ENCODE measurements at regions not wholly inside any gene's neighbourhood (a gene's known extent, or its start where the extent isn't known, plus 50 kb on each side); places are given as distances from the start of the nearest gene placed in this dataset.

- no peak for DNase-seq (ENCODE audit: low read depth)
Measured at GRCh38 chr4:36719425-36719824, 438.0 kb downstream of the DTHD1 start.

DNA sequence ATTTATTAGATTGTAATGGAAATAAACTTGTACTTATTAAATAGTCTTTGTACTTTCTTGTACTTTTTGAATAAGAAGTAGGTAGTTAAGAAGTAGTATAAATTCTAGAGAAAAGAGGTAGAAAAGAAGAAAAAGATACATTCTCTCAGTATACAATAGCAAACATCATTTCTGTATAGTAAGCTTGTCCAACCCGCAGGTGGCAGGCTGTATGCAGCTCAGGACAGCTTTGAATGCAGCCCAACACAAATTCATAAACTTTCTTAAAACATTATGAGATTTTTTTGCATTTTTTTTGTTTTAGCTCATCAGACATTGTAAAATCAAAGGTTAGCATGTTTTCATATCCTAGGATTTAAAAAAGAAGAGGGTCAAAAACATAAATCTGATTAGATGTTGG lies 441.6 kb downstream of the DTHD1 start:
- DNase-seq (ENCODE audit: low read depth), result no peak

- no peak for DNase-seq (ENCODE audit: low read depth)
Measured at GRCh38 chr4:36734334-36734733, 452.9 kb downstream of the DTHD1 start.

DNA sequence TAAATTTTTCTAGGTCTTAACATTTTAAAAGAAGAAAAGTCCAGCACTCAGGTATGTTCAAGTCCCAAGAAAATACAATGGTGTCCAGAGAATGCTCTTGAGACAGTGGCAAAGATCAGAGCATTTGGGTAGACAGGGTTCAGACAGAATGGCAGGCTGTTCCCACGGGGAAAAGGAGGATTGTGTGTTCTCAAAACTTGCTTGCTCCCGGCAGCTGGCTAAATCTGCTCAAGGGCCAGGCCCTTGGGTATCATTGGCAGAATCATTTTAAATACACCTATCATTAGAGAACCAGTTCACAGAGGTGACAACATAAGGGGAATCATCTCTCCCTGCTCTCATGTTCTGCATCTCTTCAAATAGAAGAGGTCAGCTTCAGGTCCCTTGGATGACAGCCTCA lies 456.3 kb downstream of the DTHD1 start:
- DNase-seq (ENCODE audit: low read depth), result no peak

DNA sequence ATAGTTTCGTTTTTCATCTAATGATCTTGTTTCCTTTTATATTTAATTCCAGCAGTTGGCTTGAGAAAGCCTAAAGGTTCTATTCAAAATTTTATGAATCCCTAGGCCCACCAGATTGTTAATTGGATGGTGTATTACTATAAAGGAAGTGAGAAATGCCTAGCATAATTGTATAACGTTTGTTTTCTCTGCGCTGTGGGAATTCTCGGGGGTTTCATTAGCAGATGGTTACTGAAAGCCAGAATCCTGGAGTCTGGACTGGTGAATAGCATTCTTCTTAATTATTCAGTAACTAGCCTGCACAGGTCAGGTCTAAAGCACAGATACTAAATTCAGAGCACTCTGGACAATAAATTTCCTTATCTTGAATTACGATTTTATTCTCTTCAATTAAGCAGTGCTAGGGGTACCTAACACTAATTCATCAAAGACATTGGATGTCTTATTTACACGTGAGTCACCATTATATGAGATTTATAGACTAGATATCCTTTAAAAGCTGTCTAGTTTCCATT lies 459.4 kb downstream of the DTHD1 start:
- no peak for DNase-seq (ENCODE audit: low read depth)

DNA sequence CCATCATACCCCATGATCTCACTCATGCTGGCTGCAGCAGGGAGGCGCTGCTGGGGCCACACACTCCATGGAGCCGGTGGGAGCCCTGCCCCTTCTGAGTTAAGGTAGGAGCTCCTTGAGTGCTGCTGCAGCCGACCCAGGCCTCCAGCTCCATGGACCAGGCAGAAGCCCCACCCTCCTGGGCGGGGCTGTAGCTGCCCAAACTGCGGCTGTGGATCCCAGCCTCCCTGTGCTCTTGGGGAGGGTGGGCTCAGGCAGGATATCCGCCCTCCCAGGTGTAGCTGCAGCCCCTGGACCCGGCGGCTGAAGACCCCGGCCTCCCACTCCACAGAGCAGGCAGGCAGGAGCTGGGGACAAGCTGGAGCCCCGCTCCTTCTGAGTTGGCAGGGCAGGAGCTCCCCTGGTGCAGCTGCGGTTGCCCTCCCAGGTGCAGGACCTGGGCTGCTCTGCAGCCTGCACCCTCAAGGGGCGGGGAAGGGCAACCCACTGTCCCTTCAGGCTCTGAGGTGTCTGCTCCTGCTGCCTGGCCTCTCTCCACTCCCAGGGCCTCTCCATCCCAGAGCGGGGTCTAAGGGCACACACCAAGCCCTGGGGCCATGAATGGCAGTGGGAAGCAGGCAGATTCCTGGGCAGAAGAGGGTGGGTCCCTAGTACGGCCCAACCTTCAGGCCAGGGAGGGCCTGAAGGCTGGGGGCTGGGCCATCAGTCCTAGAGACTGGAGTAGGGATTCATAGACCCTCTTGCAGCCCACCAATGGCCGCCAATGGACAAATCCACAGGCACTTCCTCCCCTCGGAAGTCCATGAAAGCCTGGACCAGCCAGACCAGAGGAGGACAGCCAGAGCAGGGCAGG lies 466.1 kb downstream of the DTHD1 start:
- no peak for DNase-seq (ENCODE audit: low read depth)

GRCh38 chr4:36753048-36753447 lies 471.6 kb downstream of the DTHD1 start:
- DNase-seq (ENCODE audit: low read depth), result no peak

DNA sequence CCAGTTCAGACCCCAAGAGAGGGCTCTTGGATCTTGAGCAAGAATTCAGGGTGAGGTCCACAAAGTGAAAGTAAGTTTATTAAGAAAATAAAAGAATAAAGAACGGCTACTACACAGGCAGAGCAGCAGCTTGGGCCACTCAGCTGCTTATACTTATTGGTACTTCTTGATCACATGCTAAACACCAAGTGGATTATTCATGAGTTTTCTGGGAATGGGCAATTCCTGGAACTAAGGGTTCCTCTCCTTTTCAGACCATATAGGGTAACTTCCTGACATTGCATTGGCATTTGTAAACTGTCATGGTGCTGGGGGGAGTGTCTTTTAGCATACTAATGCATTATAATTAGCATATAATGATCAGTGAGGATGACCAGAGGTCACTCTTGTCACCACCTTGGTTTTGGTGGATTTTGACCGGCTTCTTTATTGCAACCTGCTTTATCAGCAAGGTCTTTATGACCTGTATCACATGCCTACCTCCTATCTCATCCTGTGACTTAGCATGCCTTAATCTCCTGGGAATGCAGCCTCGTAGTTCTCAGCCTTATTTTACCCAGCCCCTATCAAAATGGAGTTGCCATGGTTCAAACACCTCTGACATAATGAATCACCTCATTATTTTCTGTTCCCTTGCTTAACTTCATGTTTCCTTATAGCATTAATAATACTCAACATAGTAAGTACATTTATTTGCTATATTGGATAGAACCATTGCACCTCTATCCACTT lies 476.3 kb downstream of the DTHD1 start:
- DNase-seq (ENCODE audit: low read depth), result peak; percentile 1

- DNase-seq (ENCODE audit: low read depth), result peak; percentile 1
Measured at GRCh38 chr4:36758312-36759178, 477.1 kb downstream of the DTHD1 start.

GRCh38 chr4:36761607-36762006 lies 480.2 kb downstream of the DTHD1 start:
- DNase-seq (ENCODE audit: low read depth), result no peak

- DNase-seq (ENCODE audit: low read depth), result no peak
Measured at GRCh38 chr4:36763814-36764213, 480.7 kb upstream of the NWD2 start.

- no peak for DNase-seq (ENCODE audit: low read depth)
Measured at GRCh38 chr4:36767596-36767995, 476.9 kb upstream of the NWD2 start.

GRCh38 chr4:36771411-36772153 lies 473.0 kb upstream of the NWD2 start:
- DNase-seq (ENCODE audit: low read depth), result no peak

GRCh38 chr4:36772154-36772516 lies 472.4 kb upstream of the NWD2 start:
- no peak for DNase-seq (ENCODE audit: low read depth)

GRCh38 chr4:36773467-36773866 lies 471.1 kb upstream of the NWD2 start:
- no peak for DNase-seq (ENCODE audit: low read depth)

- DNase-seq (ENCODE audit: low read depth), result no peak
Measured at GRCh38 chr4:36775544-36775943, 469.0 kb upstream of the NWD2 start.

DNA sequence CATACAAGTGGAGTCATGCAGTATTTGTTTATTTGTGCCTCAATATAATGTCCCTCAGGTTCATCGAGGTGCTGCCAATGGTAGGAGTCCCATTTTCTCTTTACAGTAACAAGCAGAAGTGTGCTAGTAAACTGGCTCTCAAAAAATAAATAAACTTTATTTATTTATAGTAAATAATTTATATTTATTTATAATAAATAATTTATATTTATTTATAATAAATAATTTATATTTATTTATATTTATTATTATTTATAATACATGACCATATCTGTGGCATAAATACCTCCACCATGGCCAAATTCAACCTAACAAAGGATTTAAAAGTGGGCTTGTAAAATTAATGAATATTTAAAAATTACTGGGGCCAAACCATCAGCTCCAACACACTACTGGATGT lies 464.9 kb upstream of the NWD2 start:
- DNase-seq (ENCODE audit: low read depth), result no peak

- DNase-seq (ENCODE audit: low read depth), result no peak
Measured at GRCh38 chr4:36785973-36786372, 458.6 kb upstream of the NWD2 start.

DNA sequence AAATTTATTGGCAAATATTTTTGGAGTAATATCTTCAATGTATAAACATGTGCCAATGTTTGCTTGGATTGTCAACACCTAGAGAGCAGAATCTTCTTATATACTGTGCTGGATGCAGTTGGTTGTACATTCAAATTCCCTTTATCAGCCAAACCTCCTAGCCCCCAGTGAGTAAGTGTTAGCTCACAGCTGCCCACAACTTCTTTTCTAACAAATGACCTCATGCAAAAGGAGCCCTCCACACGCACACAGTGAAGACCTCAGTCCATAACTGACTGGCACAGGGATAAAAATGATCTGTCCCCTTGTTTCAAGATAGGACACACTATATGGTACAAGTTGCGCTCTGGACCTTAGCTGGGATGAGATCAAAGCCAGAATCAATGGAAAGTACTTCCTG lies 458.0 kb upstream of the NWD2 start:
- no peak for DNase-seq (ENCODE audit: low read depth)

GRCh38 chr4:36794716-36795115 lies 449.8 kb upstream of the NWD2 start:
- no peak for DNase-seq (ENCODE audit: low read depth)

GRCh38 chr4:36812149-36812548 lies 432.4 kb upstream of the NWD2 start:
- DNase-seq (ENCODE audit: low read depth), result no peak

- DNase-seq (ENCODE audit: low read depth), result no peak
Measured at GRCh38 chr4:36815536-36815935, 429.0 kb upstream of the NWD2 start.
